Smooth muscle cell (in vitro differentiated cells): ENCODE measurements at regions not wholly inside any gene's neighbourhood (a gene's known extent, or its start where the extent isn't known, plus 50 kb on each side); places are given as distances from the start of the nearest gene placed in this dataset.

Source experiments
- DNase-seq: peaks from one replicate; lab custom pipeline; 2025; ENCODE audit not compliant: unreplicated experiment; lab: John Stamatoyannopoulos, UW
- H2AFZ ChIP-seq: fragments of 200-600 bp; sonication (generic); 2 replicates; pipeline ENCODE4 v1.6.0; 2016; ENCODE audit warnings: antibody characterized with exemption, low read depth, mild to moderate bottlenecking
- H3F3A ChIP-seq: fragments of 200-600 bp; sonication (generic); 2 replicates; pipeline ENCODE4 v1.6.0; 2017; ENCODE audit warnings: antibody characterized with exemption, low read depth
- H3K27ac ChIP-seq: fragments of 200-600 bp; sonication (generic); 2 replicates; pipeline ENCODE4 v1.5.1; 2016; ENCODE audit warnings: low read depth, mild to moderate bottlenecking
- H3K27me3 ChIP-seq: fragments of 200-600 bp; sonication (generic); 2 replicates; pipeline ENCODE4 v1.6.1; 2016; ENCODE audit warnings: low read depth, mild to moderate bottlenecking
- H3K36me3 ChIP-seq: fragments of 200-600 bp; sonication (generic); 2 replicates; pipeline ENCODE4 v1.5.1; 2016; ENCODE audit warnings: low read depth
- H3K4me1 ChIP-seq: fragments of 200-600 bp; sonication (generic); 2 replicates; pipeline ENCODE4 v1.5.1; 2016; ENCODE audit warnings: low read depth
- H3K4me2 ChIP-seq: fragments of 200-600 bp; sonication (generic); 2 replicates; pipeline ENCODE4 v1.6.0; 2016; ENCODE audit warnings: mild to moderate bottlenecking
- H3K4me3 ChIP-seq: fragments of 200-600 bp; sonication (generic); 2 replicates; pipeline ENCODE4 v1.5.1; 2016; ENCODE audit warnings: mild to moderate bottlenecking
- H3K79me2 ChIP-seq: fragments of 200-600 bp; sonication (generic); 2 replicates; pipeline ENCODE4 v1.6.0; 2016; ENCODE audit warnings: low read depth, mild to moderate bottlenecking
- H3K9ac ChIP-seq: fragments of 200-600 bp; sonication (generic); 2 replicates; pipeline ENCODE4 v1.6.0; 2016; ENCODE audit warnings: low read depth
- H3K9me3 ChIP-seq: fragments of 200-600 bp; sonication (generic); replicated peaks from 2 replicates; pipeline ENCODE4 v1.5.1; 2016; ENCODE audit warnings: low read depth
- H4K20me1 ChIP-seq: fragments of 200-600 bp; sonication (generic); 2 replicates; pipeline ENCODE4 v1.6.0; 2016; ENCODE audit warnings: low read depth
- WGBS: methylation state at CpG from one replicate; pipeline ENCODE4 v1.1.7; 2016; ENCODE audit warnings: low lambda C conversion rate; 5-methylcytosine and 5-hydroxymethylcytosine counted together
- TF ChIP-seq, protein P1 (sequence below): fragments of 200-600 bp; sonication (generic); IDR thresholded peaks from 2 replicates; pipeline ENCODE4 v1.5.1; 2017; ENCODE audit warnings: borderline replicate concordance, mild to moderate bottlenecking, antibody characterized with exemption; ENCODE audit not compliant: insufficient read depth, poor library complexity, severe bottlenecking

GRCh38 chr5:8253376-8253775, 384.4 kb downstream of the MTRR start:
- Histone ChIP-seq H3K27ac (no peak overlapping the region), H3K4me1 (no peaks in the 10 kb centered on the region), H2AFZ (no peak overlapping the region), H3K36me3 (no peaks in the 10 kb centered on the region), H3K4me2 (no peak overlapping the region), H3K79me2 (no peaks in the 10 kb centered on the region), H3K9me3 (no peaks in the 10 kb centered on the region), H3F3A (no peaks in the 10 kb centered on the region), H3K9ac (no peak overlapping the region), H4K20me1 (no peaks in the 10 kb centered on the region), H3K27me3 (peaks cover 3% of the 10 kb centered on the region), H3K4me3 (no peak overlapping the region)
- TF ChIP-seq, protein P1, sequence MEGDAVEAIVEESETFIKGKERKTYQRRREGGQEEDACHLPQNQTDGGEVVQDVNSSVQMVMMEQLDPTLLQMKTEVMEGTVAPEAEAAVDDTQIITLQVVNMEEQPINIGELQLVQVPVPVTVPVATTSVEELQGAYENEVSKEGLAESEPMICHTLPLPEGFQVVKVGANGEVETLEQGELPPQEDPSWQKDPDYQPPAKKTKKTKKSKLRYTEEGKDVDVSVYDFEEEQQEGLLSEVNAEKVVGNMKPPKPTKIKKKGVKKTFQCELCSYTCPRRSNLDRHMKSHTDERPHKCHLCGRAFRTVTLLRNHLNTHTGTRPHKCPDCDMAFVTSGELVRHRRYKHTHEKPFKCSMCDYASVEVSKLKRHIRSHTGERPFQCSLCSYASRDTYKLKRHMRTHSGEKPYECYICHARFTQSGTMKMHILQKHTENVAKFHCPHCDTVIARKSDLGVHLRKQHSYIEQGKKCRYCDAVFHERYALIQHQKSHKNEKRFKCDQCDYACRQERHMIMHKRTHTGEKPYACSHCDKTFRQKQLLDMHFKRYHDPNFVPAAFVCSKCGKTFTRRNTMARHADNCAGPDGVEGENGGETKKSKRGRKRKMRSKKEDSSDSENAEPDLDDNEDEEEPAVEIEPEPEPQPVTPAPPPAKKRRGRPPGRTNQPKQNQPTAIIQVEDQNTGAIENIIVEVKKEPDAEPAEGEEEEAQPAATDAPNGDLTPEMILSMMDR, result no peak
- no peak for DNase-seq

DNA sequence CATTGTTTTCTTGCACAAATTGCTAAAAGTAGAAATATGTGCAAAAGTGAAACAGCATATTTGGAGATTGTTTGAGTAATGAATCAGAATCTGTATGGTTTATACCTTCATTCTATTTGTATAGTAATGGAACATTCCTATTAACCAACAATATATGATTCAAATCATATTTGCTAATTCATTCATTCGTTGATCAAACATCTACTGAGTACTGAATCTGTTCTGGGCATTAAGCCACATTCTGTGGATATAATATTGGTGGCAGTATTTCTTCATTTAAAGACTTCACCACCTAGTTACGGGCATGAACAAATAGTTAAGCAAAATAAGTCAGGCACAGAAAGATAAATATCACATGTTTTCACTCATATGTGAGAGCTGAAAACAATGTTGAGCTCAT, 385.7 kb downstream of the MTRR start:
- H3K4me2 ChIP-seq, result no peak overlapping the region
- no peak for DNase-seq
- H4K20me1 ChIP-seq, result no peaks in the 10 kb centered on the region
- no peaks in the 10 kb centered on the region for H3K4me1 ChIP-seq
- no peak overlapping the region for H3K9ac ChIP-seq
- no peak overlapping the region for H2AFZ ChIP-seq
- no peak overlapping the region for H3K4me3 ChIP-seq
- no peaks in the 10 kb centered on the region for H3F3A ChIP-seq
- H3K79me2 ChIP-seq, result no peaks in the 10 kb centered on the region
- no peaks in the 10 kb centered on the region for H3K9me3 ChIP-seq
- H3K36me3 ChIP-seq, result no peaks in the 10 kb centered on the region
- H3K27me3 ChIP-seq, result peaks cover 3% of the 10 kb centered on the region
- 71% methylated on average over 2 of the region's 2 CpGs for WGBS
- TF ChIP-seq, protein P1, result no peak
- no peak overlapping the region for H3K27ac ChIP-seq

DNA sequence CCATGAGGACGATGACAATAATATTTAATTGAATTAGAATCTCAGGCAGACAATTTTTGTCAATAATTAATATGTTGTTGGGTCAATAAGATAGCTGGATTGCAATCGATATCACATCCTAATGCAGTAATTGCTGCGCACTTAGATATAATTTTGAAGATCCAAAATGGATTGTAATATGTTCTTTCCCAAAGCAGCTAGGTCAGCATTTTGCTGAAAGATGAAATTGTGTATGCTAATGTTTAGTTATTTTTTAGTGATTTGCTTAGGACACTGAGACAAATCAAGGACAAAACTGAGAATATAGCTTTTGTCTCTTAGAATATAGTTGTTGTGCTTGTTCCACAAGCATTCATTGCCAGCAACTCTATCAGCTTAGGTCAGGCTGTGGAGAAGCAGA, 389.9 kb downstream of the MTRR start:
- H2AFZ ChIP-seq, result no peak overlapping the region
- no peak overlapping the region for H3K9ac ChIP-seq
- H3K4me1 ChIP-seq, result no peaks in the 10 kb centered on the region
- H3K36me3 ChIP-seq, result no peaks in the 10 kb centered on the region
- H3K4me3 ChIP-seq, result no peak overlapping the region
- no peak overlapping the region for H3K4me2 ChIP-seq
- H3K9me3 ChIP-seq, result no peaks in the 10 kb centered on the region
- no peak for DNase-seq
- 78% methylated on average over 3 of the region's 3 CpGs for WGBS
- TF ChIP-seq, protein P1, result no peak
- H3K27me3 ChIP-seq, result no peaks in the 10 kb centered on the region
- no peak overlapping the region for H3K27ac ChIP-seq
- no peaks in the 10 kb centered on the region for H4K20me1 ChIP-seq
- H3F3A ChIP-seq, result no peaks in the 10 kb centered on the region
- no peaks in the 10 kb centered on the region for H3K79me2 ChIP-seq

- Histone ChIP-seq H3K27ac (no peak overlapping the region), H3K36me3 (no peaks in the 10 kb centered on the region), H3K4me3 (no peak overlapping the region), H3K4me2 (no peak overlapping the region), H3K4me1 (no peaks in the 10 kb centered on the region), H3K27me3 (no peaks in the 10 kb centered on the region), H2AFZ (no peak overlapping the region), H3K9me3 (no peaks in the 10 kb centered on the region), H4K20me1 (no peaks in the 10 kb centered on the region), H3F3A (no peaks in the 10 kb centered on the region), H3K9ac (no peak overlapping the region), H3K79me2 (no peaks in the 10 kb centered on the region)
- 94% methylated on average over 2 of the region's 2 CpGs for WGBS
- TF ChIP-seq, protein P1, result no peak
- no peak for DNase-seq
Measured at GRCh38 chr5:8270246-8270645, 401.3 kb downstream of the MTRR start.
